Caco-2 (cell line): ENCODE measurements at regions not wholly inside any gene's neighbourhood (a gene's known extent, or its start where the extent isn't known, plus 50 kb on each side); places are given as distances from the start of the nearest gene placed in this dataset.

Experiments
- BruUV-seq: library from RNA; stranded (reverse); fragments of 400-500 nt; replicated peaks from 2 replicates; lab custom pipeline; 2021; lab: Mats Ljungman, UMichigan
- CTCF ChIA-PET: fragments of 300-600 bp; sonication (Branson Sonifier 250); formaldehyde crosslinking; loops from one replicate; lab custom pipeline; 2022; ENCODE audit warnings: antibody characterized with exemption; lab: Charles Lee
- POLR2A ChIA-PET: fragments of 300-600 bp; sonication (Branson Sonifier 250); formaldehyde crosslinking; loops from one replicate; lab custom pipeline; 2022; ENCODE audit warnings: antibody characterized with exemption; lab: Charles Lee
- DNase-seq, 2 experiments: peaks; one replicate each; pipeline versions ENCODE4 v3.0.0 to v3.0.0-alpha.2; 2020 to 2022
- H3K27me3 ChIP-seq: replicated peaks from 2 replicates; pipeline ENCODE4 v1.6.0; 2011; ENCODE audit warnings: low read length; ENCODE audit not compliant: control insufficient read depth, insufficient read depth
- H3K36me3 ChIP-seq: 2 replicates; pipeline ENCODE4 v1.5.1; 2011; ENCODE audit warnings: low read length; ENCODE audit not compliant: control insufficient read depth, insufficient read depth
- H3K4me1 ChIP-seq: fragments of 250-450 bp; sonication (Bioruptor Pico); 2 replicates; pipeline ENCODE4 v1.5.1; 2020; ENCODE audit warnings: mild to moderate bottlenecking
- H3K4me3 ChIP-seq: 2 replicates; pipeline ENCODE4 v1.5.1; 2011; ENCODE audit warnings: low read depth, mild to moderate bottlenecking, control low read depth, low read length
- H3K9me3 ChIP-seq: fragments of 250-450 bp; sonication (Bioruptor Pico); 2 replicates; pipeline ENCODE4 v1.5.1; 2020; ENCODE audit warnings: mild to moderate bottlenecking, moderate library complexity
- H3K27ac Mint-ChIP-seq: one replicate; pipeline ENCODE4 v1.8.0; 2022; ENCODE audit warnings: mixed read lengths; ENCODE audit not compliant: unreplicated experiment
- H3K27me3 Mint-ChIP-seq: one replicate; pipeline ENCODE4 v1.8.0; 2022; ENCODE audit warnings: mixed read lengths; ENCODE audit not compliant: insufficient read depth, unreplicated experiment
- H3K36me3 Mint-ChIP-seq: one replicate; pipeline ENCODE4 v1.8.0; 2022; ENCODE audit warnings: mild to moderate bottlenecking, mixed read lengths; ENCODE audit not compliant: insufficient read depth, unreplicated experiment
- H3K4me1 Mint-ChIP-seq: one replicate; pipeline ENCODE4 v1.8.0; 2022; ENCODE audit warnings: low read depth, mixed read lengths; ENCODE audit not compliant: unreplicated experiment
- H3K4me3 Mint-ChIP-seq: one replicate; pipeline ENCODE4 v1.8.0; 2022; ENCODE audit warnings: mild to moderate bottlenecking, moderate library complexity, mixed read lengths; ENCODE audit not compliant: unreplicated experiment
- H3K9me3 Mint-ChIP-seq: one replicate; pipeline ENCODE4 v1.8.0; 2022; ENCODE audit warnings: mixed read lengths; ENCODE audit not compliant: unreplicated experiment
- CTCF ChIP-seq, 2 experiments: fragments of 200-600 bp in 1 of 2; IDR thresholded peaks; 1 replicate in 1 of 2; 2 replicates in 1 of 2; pipeline versions ENCODE4 v1.5.1 to v1.8.0; 2011 to 2022; ENCODE audit warnings: antibody characterized with exemption in 1 of 2, control low read depth in 1 of 2, inconsistent platforms in 1 of 2, low read depth in 1 of 2, low read length in 1 of 2, mild to moderate bottlenecking in 1 of 2, moderate library complexity in 1 of 2; ENCODE audit not compliant: insufficient read depth in 1 of 2, severe bottlenecking in 1 of 2, unreplicated experiment in 1 of 2
- intact Hi-C: fragments of 100-400 bp; cut with micrococcal nuclease; formaldehyde crosslinking; loops from one replicate; pipeline ENCODE4 v1.10.0; 2022; ENCODE audit not compliant: unreplicated experiment

DNA sequence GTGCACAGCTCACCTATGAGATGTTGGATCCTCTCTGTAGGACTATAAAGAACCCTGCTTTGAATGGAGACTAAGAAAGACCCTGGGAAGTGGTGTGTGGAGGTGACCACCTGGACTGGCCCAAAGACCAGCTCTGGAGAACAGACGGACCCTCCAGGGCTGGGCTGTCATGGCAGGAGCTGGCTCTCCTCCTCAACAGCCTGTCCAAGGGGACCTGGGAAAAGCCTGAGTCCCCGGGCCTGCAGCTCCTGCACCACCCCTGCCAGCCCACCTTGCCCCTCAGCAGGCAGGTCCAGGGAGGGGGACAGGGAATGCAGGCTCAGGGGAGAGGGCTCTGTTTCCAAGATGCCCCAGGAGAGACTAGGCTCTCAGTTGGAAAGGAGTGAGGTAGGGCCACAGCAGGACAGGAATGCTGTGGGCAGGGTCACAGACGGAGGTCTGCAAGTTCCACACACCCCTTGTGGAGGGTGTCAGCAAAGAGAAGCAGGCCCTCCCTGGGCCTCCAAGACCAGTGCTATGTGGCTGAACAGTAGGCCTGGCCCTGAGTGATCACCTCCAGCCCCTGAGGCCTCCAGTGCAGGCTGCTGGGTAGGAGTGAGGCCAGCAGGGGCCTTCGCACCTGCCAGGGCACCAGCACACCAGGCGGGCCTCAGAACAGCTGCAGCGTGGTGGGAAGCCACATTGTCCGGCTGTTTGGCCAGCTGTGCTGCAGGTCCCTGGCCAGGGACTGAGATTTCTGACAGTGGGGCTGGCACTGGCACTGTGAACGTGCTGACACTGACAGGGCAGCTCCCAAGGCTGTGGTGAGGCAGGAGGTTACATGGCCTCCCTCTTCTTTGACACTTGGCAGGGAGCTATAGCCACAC is 86.4 kb upstream of the OTOS start:
- Histone ChIP-seq H3K4me1 (no peaks in the 10 kb centered on the region), H3K27me3 (no peaks in the 10 kb centered on the region), H3K4me3 (no peak overlapping the region), H3K36me3 (no peaks in the 10 kb centered on the region), H3K9me3 (peaks cover 5% of the 10 kb centered on the region; the same call in 1 of the 2 replicates)
- H3K27me3 Mint-ChIP-seq, result peaks cover 3% of the 10 kb centered on the region
- no peaks in the 10 kb centered on the region for H3K4me1 Mint-ChIP-seq
- H3K27ac Mint-ChIP-seq, result no peak overlapping the region
- ChIA-PET POLR2A (no interaction called here), CTCF (no interaction called here)
- DNase-seq, result peak in 1 of 2 experiments; percentile 12
- TF ChIP-seq CTCF (IDR thresholded peaks at IDR 0.05; ENCODE audit: insufficient read depth in 1 of 2, low read depth in 1 of 2, low read length in 1 of 2, severe bottlenecking in 1 of 2, unreplicated experiment in 1 of 2), result no peak
- no peaks in the 10 kb centered on the region for H3K36me3 Mint-ChIP-seq
- no peak overlapping the region for H3K4me3 Mint-ChIP-seq
- BruUV-seq, result no TSS peak
- H3K9me3 Mint-ChIP-seq, result no peaks in the 10 kb centered on the region
- intact Hi-C loops, result no loop called here

- Histone ChIP-seq H3K4me3 (no peak overlapping the region), H3K27me3 (no peaks in the 10 kb centered on the region), H3K4me1 (no peaks in the 10 kb centered on the region), H3K9me3 (peaks cover 5% of the 10 kb centered on the region; the same call in 1 of the 2 replicates), H3K36me3 (no peaks in the 10 kb centered on the region)
- Mint-ChIP-seq H3K27ac (no peak overlapping the region), H3K4me1 (no peaks in the 10 kb centered on the region), H3K36me3 (no peaks in the 10 kb centered on the region), H3K4me3 (no peak overlapping the region), H3K9me3 (no peaks in the 10 kb centered on the region), H3K27me3 (no peaks in the 10 kb centered on the region)
- ChIA-PET CTCF (no interaction called here), POLR2A (no interaction called here)
- intact Hi-C loops, result no loop called here
- peak in 1 of 2 experiments; percentile 29 for DNase-seq
- BruUV-seq, result no TSS peak
- TF ChIP-seq CTCF (IDR thresholded peaks at IDR 0.05; ENCODE audit: insufficient read depth in 1 of 2, low read depth in 1 of 2, low read length in 1 of 2, severe bottlenecking in 1 of 2, unreplicated experiment in 1 of 2), result no peak
These were observed 87.3 kb upstream of the OTOS start for GRCh38 chr2:240227538-240228428.

DNA sequence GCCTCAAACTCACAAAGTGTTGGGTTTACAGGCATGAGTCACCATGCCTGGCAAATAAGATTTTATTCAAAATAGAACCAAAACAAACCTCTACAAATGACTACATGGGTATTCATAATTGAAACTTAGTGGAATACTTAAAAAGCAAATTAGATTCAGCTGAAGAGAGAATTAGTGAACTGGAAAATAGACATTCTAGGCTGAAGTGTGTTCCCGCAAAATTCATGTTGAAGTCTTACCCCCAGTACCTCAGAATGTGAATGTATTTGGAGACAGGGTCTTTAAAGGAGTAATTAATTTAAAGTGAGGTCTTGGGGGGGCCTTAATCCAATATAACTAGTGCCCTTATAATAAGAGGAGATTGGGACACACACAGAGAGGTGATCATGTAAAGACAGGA is 88.5 kb upstream of the OTOS start:
- POLR2A ChIA-PET, result no interaction called here
- BruUV-seq, result no TSS peak
- no peak for TF ChIP-seq CTCF (IDR thresholded peaks at IDR 0.05; ENCODE audit: insufficient read depth in 1 of 2, low read depth in 1 of 2, low read length in 1 of 2, severe bottlenecking in 1 of 2, unreplicated experiment in 1 of 2)

More for the DNA sequence above, 88.5 kb upstream of the OTOS start:
- CTCF ChIA-PET, result no interaction called here
- intact Hi-C loops, result no loop called here
- no peaks in the 10 kb centered on the region for H3K4me1 ChIP-seq
- H3K36me3 Mint-ChIP-seq, result no peaks in the 10 kb centered on the region
- H3K4me3 ChIP-seq, result no peak overlapping the region
- no peaks in the 10 kb centered on the region for H3K9me3 Mint-ChIP-seq
- no peaks in the 10 kb centered on the region for H3K27me3 ChIP-seq
- no peaks in the 10 kb centered on the region for H3K27me3 Mint-ChIP-seq
- no peaks in the 10 kb centered on the region for H3K4me1 Mint-ChIP-seq
- H3K9me3 ChIP-seq, result peaks cover 5% of the 10 kb centered on the region; the same call in 1 of the 2 replicates
- H3K27ac Mint-ChIP-seq, result no peak overlapping the region
- DNase-seq, result no peak
- no peak overlapping the region for H3K4me3 Mint-ChIP-seq
- no peaks in the 10 kb centered on the region for H3K36me3 ChIP-seq
